GM12878 (cell line): ENCODE measurements at regions not wholly inside any gene's neighbourhood (a gene's known extent, or its start where the extent isn't known, plus 50 kb on each side); places are given as distances from the start of the nearest gene placed in this dataset.

Experiments
- ATAC-seq: fragments of 200-7000 bp; cut with Tn5 transposase; 3 replicates; pipeline ENCODE4 v1.9.1; 2020; ENCODE audit warnings: mild to moderate bottlenecking, moderate library complexity
- BruUV-seq: library from RNA; stranded (reverse); fragments of 400-500 nt; replicated peaks from 2 replicates; lab custom pipeline; 2021; lab: Mats Ljungman, UMichigan
- CTCF ChIA-PET: fragments of 300-600 bp; sonication (Branson Sonifier 250); formaldehyde crosslinking; extraction: SDS; loops from one replicate; lab custom pipeline; 2021; ENCODE audit warnings: inconsistent platforms; lab: Yijun Ruan, JAX
- POLR2A ChIA-PET: fragments of 350-600 bp; formaldehyde crosslinking; extraction: SDS; loops from one replicate; lab custom pipeline; 2021; ENCODE audit warnings: inconsistent platforms; lab: Charles Lee
- RAD21 ChIA-PET: fragments of 300-600 bp; sonication (Branson Sonifier 250); formaldehyde crosslinking; loops from one replicate; lab custom pipeline; 2023; ENCODE audit warnings: antibody characterized with exemption; ENCODE audit not compliant: unreplicated experiment; lab: Charles Lee
- SMC1A ChIA-PET: fragments of 300-600 bp; sonication (Branson Sonifier 250); formaldehyde crosslinking; loops from one replicate; lab custom pipeline; 2023; ENCODE audit not compliant: unreplicated experiment, uncharacterized antibody; lab: Charles Lee
- DNase-seq: peaks from one replicate; pipeline ENCODE4 v3.0.0-alpha.2; 2011; ENCODE audit warnings: low read depth, low spot score
- FAIRE-seq: peaks from 3 replicates; lab custom pipeline; 2011; peaks lifted over from hg19 to GRCh38; lab: Jason Lieb, UNC
- H2AFZ ChIP-seq: 2 replicates; pipeline ENCODE4 v1.6.0; 2011; ENCODE audit warnings: low read depth, low read length, control low read depth; ENCODE audit not compliant: control insufficient read depth
- H3K27ac ChIP-seq: 2 replicates; pipeline ENCODE4 v1.5.1; 2011; ENCODE audit warnings: control low read depth; ENCODE audit not compliant: control insufficient read depth, insufficient read depth
- H3K27me3 ChIP-seq, 2 experiments: replicated peaks in 1 of 2; 2 replicates each; pipeline versions ENCODE4 v1.6.0 to v1.6.1; 2011; ENCODE audit warnings: low read length in 1 of 2; ENCODE audit not compliant: control insufficient read depth in 2 of 2, insufficient read depth in 2 of 2
- H3K36me3 ChIP-seq, 2 experiments: 2 replicates each; pipeline ENCODE4 v1.5.1; 2011; ENCODE audit warnings: low read length in 1 of 2; ENCODE audit not compliant: control insufficient read depth in 2 of 2, insufficient read depth in 2 of 2
- H3K4me1 ChIP-seq: 2 replicates; pipeline ENCODE4 v1.6.1; 2011; ENCODE audit warnings: mild to moderate bottlenecking, low read length, moderate library complexity, mixed read lengths; ENCODE audit not compliant: control insufficient read depth, insufficient read depth
- H3K4me2 ChIP-seq: 2 replicates; pipeline ENCODE4 v1.6.0; 2011; ENCODE audit warnings: control low read depth; ENCODE audit not compliant: control insufficient read depth, insufficient read depth
- H3K4me3 ChIP-seq: fragments of 200-600 bp; sonication (generic); 2 replicates; pipeline ENCODE4 v1.5.1; 2016
- H3K79me2 ChIP-seq: 2 replicates; pipeline ENCODE4 v1.6.0; 2011; ENCODE audit warnings: low read length; ENCODE audit not compliant: control insufficient read depth, insufficient read depth
- H3K9ac ChIP-seq: 2 replicates; pipeline ENCODE4 v1.8.0; 2011; ENCODE audit warnings: low read length, control low read depth, mixed read lengths; ENCODE audit not compliant: control insufficient read depth, insufficient read depth
- H3K9me3 ChIP-seq: replicated peaks from 3 replicates; pipeline ENCODE4 v1.5.1; 2011; ENCODE audit warnings: mild to moderate bottlenecking, low read length; ENCODE audit not compliant: control insufficient read depth, insufficient read depth
- H4K20me1 ChIP-seq: 2 replicates; pipeline ENCODE4 v1.6.0; 2011; ENCODE audit not compliant: control insufficient read depth, insufficient read depth
- CBFB ChIP-seq: IDR thresholded peaks from 2 replicates; pipeline ENCODE4 v1.6.1; 2016; ENCODE audit warnings: antibody characterized with exemption, low read depth
- CHD1 ChIP-seq: IDR thresholded peaks from 2 replicates; pipeline ENCODE4 v1.6.1; 2012; ENCODE audit warnings: low read depth, low read length, improper control_type of control experiment
- EP300 ChIP-seq, 2 experiments: fragments of 150-350 bp in 1 of 2; IDR thresholded peaks; 2 replicates each; pipeline ENCODE4 v1.6.1; 2011 to 2012; ENCODE audit warnings: low read depth in 2 of 2, low read length in 2 of 2, borderline replicate concordance in 1 of 2, improper control_type of control experiment in 1 of 2, inconsistent platforms in 1 of 2; ENCODE audit not compliant: control insufficient read depth in 1 of 2
- KAT2A ChIP-seq: conservative IDR thresholded peaks from 2 replicates; pipeline ENCODE4 v1.6.1; 2011; ENCODE audit warnings: low read depth, low read length; ENCODE audit not compliant: control insufficient read depth
- MYC ChIP-seq: IDR thresholded peaks from 2 replicates; pipeline ENCODE4 v1.6.1; 2011; ENCODE audit warnings: mild to moderate bottlenecking, low read length, moderate library complexity, inconsistent platforms; ENCODE audit not compliant: insufficient read depth, insufficient replicate concordance, insufficient read length, severe bottlenecking
- NFYA ChIP-seq: IDR thresholded peaks from 2 replicates; pipeline ENCODE4 v1.6.1; 2011; ENCODE audit warnings: low read depth, mild to moderate bottlenecking, low read length, improper control_type of control experiment, borderline replicate concordance
- POLR2AphosphoS2 ChIP-seq: IDR thresholded peaks from 2 replicates; pipeline ENCODE4 v1.6.1; 2011; ENCODE audit warnings: low read depth, mild to moderate bottlenecking, low read length, improper control_type of control experiment, moderate library complexity
- RUNX3 ChIP-seq: IDR thresholded peaks from 2 replicates; pipeline ENCODE4 v1.6.1; 2012; ENCODE audit warnings: low read length, inconsistent platforms
- SRF ChIP-seq, 2 experiments: IDR thresholded peaks; 2 replicates each; pipeline ENCODE4 v1.6.1; 2011; ENCODE audit warnings: low read depth in 2 of 2, low read length in 2 of 2, mild to moderate bottlenecking in 1 of 2, moderate library complexity in 1 of 2
- YBX1 ChIP-seq: fragments of 450-650 bp; IDR thresholded peaks from 2 replicates; pipeline ENCODE4 v1.6.1; 2016; ENCODE audit warnings: antibody characterized with exemption
- WGBS: methylation state at CpG from one replicate; pipeline ENCODE4 v1.1.6; 2016; ENCODE audit warnings: low lambda C conversion rate; ENCODE audit not compliant: insufficient replicate concordance, insufficient coverage; ENCODE audit errors: missing lambda C conversion rate; 5-methylcytosine and 5-hydroxymethylcytosine counted together
- in situ Hi-C: fragments of 300-500 bp; cut with MboI; formaldehyde crosslinking; loops from 9 replicates; pipeline ENCODE4 v1.14.3; 2018; ENCODE audit warnings: mixed read lengths
- intact Hi-C: fragments of 100-400 bp; cut with micrococcal nuclease; formaldehyde crosslinking; loops from one replicate; pipeline ENCODE4 v1.14.2; 2022; ENCODE audit not compliant: unreplicated experiment
- TF ChIP-seq, protein P1 (sequence below): fragments of 450-650 bp; IDR thresholded peaks from 2 replicates; pipeline ENCODE4 v1.6.1; 2018; ENCODE audit warnings: mild to moderate bottlenecking, low read depth, moderate library complexity; ENCODE audit not compliant: partially characterized antibody
- TF ChIP-seq, protein P2 (sequence below): fragments of 450-650 bp; IDR thresholded peaks from 2 replicates; pipeline ENCODE4 v1.6.1; 2017; ENCODE audit warnings: low read depth, mild to moderate bottlenecking, moderate library complexity

DNA sequence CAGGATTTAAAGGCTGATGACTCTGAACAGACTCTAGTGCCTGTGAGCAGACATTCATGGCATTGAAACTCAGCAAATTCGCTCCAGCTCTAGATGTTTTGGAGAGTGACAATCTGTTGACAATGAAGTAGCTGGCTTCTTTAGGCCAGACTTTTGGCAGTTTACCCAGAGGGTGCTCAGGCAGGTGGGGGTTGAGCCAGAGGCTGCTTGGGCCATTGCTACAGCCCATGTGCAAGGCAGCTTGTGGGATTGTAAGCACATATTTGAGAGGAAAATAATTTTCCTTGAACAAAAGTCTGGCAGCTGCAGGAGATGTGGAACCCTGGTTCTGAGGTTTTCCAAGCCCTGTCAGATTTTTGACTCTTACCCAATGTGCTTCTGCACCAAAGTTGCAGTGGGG lies 311.6 kb downstream of the CDC5L start:
- 50% methylated on average over 1 of the region's 1 CpG for WGBS
- CTCF ChIA-PET: interaction anchor here (1.4 to 1.8 kb wide), 3 partner anchors 13 to 209 kb away, joined by 3 to 6 read pairs (median 3); no protein-coding TSS in a partner anchor

More for the DNA sequence above, 311.6 kb downstream of the CDC5L start:
- no TSS peak for BruUV-seq
- Histone ChIP-seq H3K9ac (no peak overlapping the region), H3K9me3 (no peaks in the 10 kb centered on the region; the same call in 2 of the 3 replicates), H3K79me2 (no peaks in the 10 kb centered on the region), H3K36me3 (no peaks in the 10 kb centered on the region), H3K4me3 (no peak overlapping the region), H3K4me1 (peaks cover 4% of the 10 kb centered on the region), H3K27ac (no peak overlapping the region)
- SMC1A ChIA-PET: interaction anchor here (1.0 to 1.2 kb wide), 2 partner anchors 8 to 14 kb away, joined by 3 read pairs; no protein-coding TSS in a partner anchor
- in situ Hi-C loops (no loop called here), intact Hi-C loops (no loop called here)
- POLR2A ChIA-PET: interaction anchor here (1.4 kb wide), 1 partner anchor 8 kb away, joined by 4 read pairs; no protein-coding TSS in a partner anchor
- no peak for FAIRE-seq
- no peak for TF ChIP-seq KAT2A
- TF ChIP-seq CBFB: no peak
- no peak for TF ChIP-seq SRF (IDR thresholded peaks at IDR 0.05; ENCODE audit: low read depth in 2 of 2, low read length in 2 of 2)
- no peak for TF ChIP-seq MYC
- TF ChIP-seq NFYA: no peak
- TF ChIP-seq, protein P1, sequence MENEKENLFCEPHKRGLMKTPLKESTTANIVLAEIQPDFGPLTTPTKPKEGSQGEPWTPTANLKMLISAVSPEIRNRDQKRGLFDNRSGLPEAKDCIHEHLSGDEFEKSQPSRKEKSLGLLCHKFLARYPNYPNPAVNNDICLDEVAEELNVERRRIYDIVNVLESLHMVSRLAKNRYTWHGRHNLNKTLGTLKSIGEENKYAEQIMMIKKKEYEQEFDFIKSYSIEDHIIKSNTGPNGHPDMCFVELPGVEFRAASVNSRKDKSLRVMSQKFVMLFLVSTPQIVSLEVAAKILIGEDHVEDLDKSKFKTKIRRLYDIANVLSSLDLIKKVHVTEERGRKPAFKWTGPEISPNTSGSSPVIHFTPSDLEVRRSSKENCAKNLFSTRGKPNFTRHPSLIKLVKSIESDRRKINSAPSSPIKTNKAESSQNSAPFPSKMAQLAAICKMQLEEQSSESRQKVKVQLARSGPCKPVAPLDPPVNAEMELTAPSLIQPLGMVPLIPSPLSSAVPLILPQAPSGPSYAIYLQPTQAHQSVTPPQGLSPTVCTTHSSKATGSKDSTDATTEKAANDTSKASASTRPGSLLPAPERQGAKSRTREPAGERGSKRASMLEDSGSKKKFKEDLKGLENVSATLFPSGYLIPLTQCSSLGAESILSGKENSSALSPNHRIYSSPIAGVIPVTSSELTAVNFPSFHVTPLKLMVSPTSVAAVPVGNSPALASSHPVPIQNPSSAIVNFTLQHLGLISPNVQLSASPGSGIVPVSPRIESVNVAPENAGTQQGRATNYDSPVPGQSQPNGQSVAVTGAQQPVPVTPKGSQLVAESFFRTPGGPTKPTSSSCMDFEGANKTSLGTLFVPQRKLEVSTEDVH: no peak
- no peak for TF ChIP-seq EP300 (IDR thresholded peaks at IDR 0.05; ENCODE audit: borderline replicate concordance in 1 of 2, control insufficient read depth in 1 of 2, low read depth in 2 of 2, low read length in 2 of 2)
- no peak for TF ChIP-seq RUNX3
- no peak for TF ChIP-seq CHD1
- TF ChIP-seq, protein P2, sequence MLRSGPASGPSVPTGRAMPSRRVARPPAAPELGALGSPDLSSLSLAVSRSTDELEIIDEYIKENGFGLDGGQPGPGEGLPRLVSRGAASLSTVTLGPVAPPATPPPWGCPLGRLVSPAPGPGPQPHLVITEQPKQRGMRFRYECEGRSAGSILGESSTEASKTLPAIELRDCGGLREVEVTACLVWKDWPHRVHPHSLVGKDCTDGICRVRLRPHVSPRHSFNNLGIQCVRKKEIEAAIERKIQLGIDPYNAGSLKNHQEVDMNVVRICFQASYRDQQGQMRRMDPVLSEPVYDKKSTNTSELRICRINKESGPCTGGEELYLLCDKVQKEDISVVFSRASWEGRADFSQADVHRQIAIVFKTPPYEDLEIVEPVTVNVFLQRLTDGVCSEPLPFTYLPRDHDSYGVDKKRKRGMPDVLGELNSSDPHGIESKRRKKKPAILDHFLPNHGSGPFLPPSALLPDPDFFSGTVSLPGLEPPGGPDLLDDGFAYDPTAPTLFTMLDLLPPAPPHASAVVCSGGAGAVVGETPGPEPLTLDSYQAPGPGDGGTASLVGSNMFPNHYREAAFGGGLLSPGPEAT: no peak
- no peak for TF ChIP-seq POLR2AphosphoS2
- no peak for TF ChIP-seq YBX1
- TF ChIP-seq, all 136 proteins: peak for 0
- no peaks in the 10 kb centered on the region for H4K20me1 ChIP-seq
- ATAC-seq (no peak), DNase-seq (no peak)
- H3K4me2 ChIP-seq: no peak overlapping the region
- no peaks in the 10 kb centered on the region for H3K27me3 ChIP-seq
- RAD21 ChIA-PET: interaction anchor here (1.1 kb wide), 1 partner anchor 237 kb away, joined by 3 read pairs; no protein-coding TSS in a partner anchor
- H2AFZ ChIP-seq: no peak overlapping the region
